Hematopoietic multipotent progenitor cell treated with erythropoietin and hydrocortisone succinate and interleukin-3 and kit ligand, for 6 days (in vitro differentiated cells): ENCODE measurements at regions not wholly inside any gene's neighbourhood (a gene's known extent, or its start where the extent isn't known, plus 50 kb on each side); places are given as distances from the start of the nearest gene placed in this dataset.
A peak's percentile ranks its signal among the peaks of the same experiment; 100 is the strongest.
"Not testable (repeated sequence)": the region's sequence is repeated elsewhere in the genome, so short reads cannot be mapped to it uniquely, and the experiment has no call there.

Experiments
- DNase-seq: peaks from one replicate; pipeline ENCODE4 v3.0.0-alpha.2; 2015

- DNase-seq: no peak
Observed at GRCh38 chr10:120051671-120052070, 159.1 kb downstream of the SEC23IP start.

GRCh38 chr10:120052964-120053702 lies 160.6 kb downstream of the SEC23IP start:
- no peak for DNase-seq

GRCh38 chr10:120059790-120060189 lies 167.3 kb downstream of the SEC23IP start:
- not testable (repeated sequence) for DNase-seq

GRCh38 chr10:120067427-120067826 lies 174.9 kb downstream of the SEC23IP start:
- no peak for DNase-seq

- no peak for DNase-seq
Observed at GRCh38 chr10:120069700-120070099, 177.2 kb downstream of the SEC23IP start.

- no peak for DNase-seq
Observed at GRCh38 chr10:120075349-120075748, 182.8 kb downstream of the SEC23IP start.

- no peak for DNase-seq
Observed at GRCh38 chr10:120076996-120077706, 184.6 kb downstream of the SEC23IP start.

- no peak for DNase-seq
Observed at GRCh38 chr10:120077707-120078492, 185.4 kb downstream of the SEC23IP start.

GRCh38 chr10:120085096-120085796 lies 192.7 kb downstream of the SEC23IP start:
- no peak for DNase-seq

GRCh38 chr10:120086066-120086465 lies 193.5 kb downstream of the SEC23IP start:
- DNase-seq: no peak

GRCh38 chr10:120087109-120087508 lies 194.6 kb downstream of the SEC23IP start:
- no peak for DNase-seq

- no peak for DNase-seq
Observed at GRCh38 chr10:120095875-120096274, 203.3 kb downstream of the SEC23IP start.

GRCh38 chr10:120097766-120098165 lies 205.2 kb downstream of the SEC23IP start:
- no peak for DNase-seq

- DNase-seq: no peak
Observed at GRCh38 chr10:120098232-120098930, 205.9 kb downstream of the SEC23IP start.

- DNase-seq: no peak
Observed at GRCh38 chr10:120103738-120104560, 211.4 kb downstream of the SEC23IP start.

- DNase-seq: peak; percentile 3
Observed at GRCh38 chr10:120105001-120105400, 212.5 kb downstream of the SEC23IP start.

GRCh38 chr10:120105492-120105891 lies 213.0 kb downstream of the SEC23IP start:
- no peak for DNase-seq

GRCh38 chr10:120108916-120109315 lies 216.4 kb downstream of the SEC23IP start:
- no peak for DNase-seq

GRCh38 chr10:120109725-120110124 lies 217.2 kb downstream of the SEC23IP start:
- DNase-seq: not testable (repeated sequence)

- DNase-seq: no peak
Observed at GRCh38 chr10:120110196-120110595, 217.7 kb downstream of the SEC23IP start.

GRCh38 chr10:120111628-120112027 lies 219.1 kb downstream of the SEC23IP start:
- no peak for DNase-seq
